ENCODE measurements at regions not wholly inside any gene's neighbourhood (a gene's known extent, or its start where the extent isn't known, plus 50 kb on each side); places are given as distances from the start of the nearest gene placed in this dataset.

DNA sequence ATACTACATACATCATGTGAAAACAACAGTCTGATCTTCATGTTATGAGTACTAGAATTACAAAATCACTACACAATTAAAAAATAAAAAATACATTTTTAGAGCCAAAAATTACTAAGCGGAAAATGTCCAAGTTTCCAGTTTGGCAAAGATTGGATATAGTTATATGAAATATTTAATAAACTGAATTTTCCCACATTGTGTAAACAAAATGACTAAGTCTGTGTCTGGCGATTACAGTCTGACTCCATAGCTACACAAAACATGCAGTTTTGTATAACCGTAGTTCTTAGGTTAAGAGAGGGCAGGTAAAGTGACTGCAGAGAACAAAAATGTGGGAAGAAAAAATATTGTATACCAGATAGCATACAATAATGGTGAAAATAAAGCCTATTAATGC, 59.2 kb upstream of the TMEM47 start:
- H3K27me3 ChIP-seq (ENCODE audit: control insufficient read depth, insufficient read depth, low read length, poor library complexity, severe bottlenecking): no peaks in the 10 kb centered on the region
- no peaks in the 10 kb centered on the region for H3K36me3 ChIP-seq (ENCODE audit: control insufficient read depth, insufficient read depth, low read length)
- peaks cover 5% of the 10 kb centered on the region for H3K4me1 Mint-ChIP-seq
- TF ChIP-seq, protein P1, sequence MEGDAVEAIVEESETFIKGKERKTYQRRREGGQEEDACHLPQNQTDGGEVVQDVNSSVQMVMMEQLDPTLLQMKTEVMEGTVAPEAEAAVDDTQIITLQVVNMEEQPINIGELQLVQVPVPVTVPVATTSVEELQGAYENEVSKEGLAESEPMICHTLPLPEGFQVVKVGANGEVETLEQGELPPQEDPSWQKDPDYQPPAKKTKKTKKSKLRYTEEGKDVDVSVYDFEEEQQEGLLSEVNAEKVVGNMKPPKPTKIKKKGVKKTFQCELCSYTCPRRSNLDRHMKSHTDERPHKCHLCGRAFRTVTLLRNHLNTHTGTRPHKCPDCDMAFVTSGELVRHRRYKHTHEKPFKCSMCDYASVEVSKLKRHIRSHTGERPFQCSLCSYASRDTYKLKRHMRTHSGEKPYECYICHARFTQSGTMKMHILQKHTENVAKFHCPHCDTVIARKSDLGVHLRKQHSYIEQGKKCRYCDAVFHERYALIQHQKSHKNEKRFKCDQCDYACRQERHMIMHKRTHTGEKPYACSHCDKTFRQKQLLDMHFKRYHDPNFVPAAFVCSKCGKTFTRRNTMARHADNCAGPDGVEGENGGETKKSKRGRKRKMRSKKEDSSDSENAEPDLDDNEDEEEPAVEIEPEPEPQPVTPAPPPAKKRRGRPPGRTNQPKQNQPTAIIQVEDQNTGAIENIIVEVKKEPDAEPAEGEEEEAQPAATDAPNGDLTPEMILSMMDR (conservative IDR thresholded peaks at IDR 0.05): no peak
- WGBS, 2 experiments (ENCODE audit: insufficient coverage in 1 of 2, insufficient read length in 1 of 2): 100% methylated on average over 1 of the region's 3 CpGs; no CpG with 5 or more reads in 1 of the 2 experiments
- H3K9me3 Mint-ChIP-seq: no peaks in the 10 kb centered on the region
- H3K27me3 Mint-ChIP-seq (ENCODE audit: insufficient read depth): no peaks in the 10 kb centered on the region
- no peak overlapping the region for H3K4me3 Mint-ChIP-seq
- H3K4me1 ChIP-seq (ENCODE audit: control insufficient read depth, insufficient read depth, low read length): no peaks in the 10 kb centered on the region
- H3K27ac ChIP-seq (ENCODE audit: low read depth, low read length): no peak overlapping the region
- no peaks in the 10 kb centered on the region for H3K9me3 ChIP-seq (ENCODE audit: control insufficient read depth, low read length)
- no peaks in the 10 kb centered on the region for H3K36me3 Mint-ChIP-seq (ENCODE audit: low read depth)
- H3K9ac ChIP-seq (ENCODE audit: extremely low read depth, low read length, poor library complexity, severe bottlenecking): no peak overlapping the region
- H3K27ac Mint-ChIP-seq: no peak overlapping the region
- H3K4me3 ChIP-seq (ENCODE audit: low read length): no peak overlapping the region
- DNase-seq: no peak

DNA sequence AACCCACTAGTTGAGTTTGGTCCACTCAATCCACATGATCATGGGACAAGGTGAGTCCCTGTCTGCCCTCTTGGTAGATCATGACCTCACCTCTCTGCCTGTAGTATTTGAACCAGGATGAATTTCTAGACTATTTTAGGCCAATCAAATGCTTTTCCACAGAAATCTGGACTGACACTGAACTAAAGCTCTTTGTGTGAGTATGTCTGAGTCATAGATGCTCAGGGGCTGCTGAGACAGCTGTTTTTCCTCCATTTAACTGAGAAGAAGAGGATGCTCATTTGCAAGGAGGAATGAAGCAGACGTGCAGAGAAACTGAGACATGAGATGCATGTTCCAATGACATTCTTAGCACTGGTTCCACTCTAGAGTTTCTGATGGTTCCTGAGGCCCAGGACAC, 77.3 kb upstream of the TMEM47 start:
- no peak overlapping the region for H3K9ac ChIP-seq (ENCODE audit: extremely low read depth, low read length, poor library complexity, severe bottlenecking)
- Mint-ChIP-seq H3K27ac (no peak overlapping the region), H3K4me1 (no peaks in the 10 kb centered on the region), H3K4me3 (no peak overlapping the region), H3K27me3 (ENCODE audit: insufficient read depth) (no peaks in the 10 kb centered on the region), H3K9me3 (no peaks in the 10 kb centered on the region), H3K36me3 (ENCODE audit: low read depth) (no peaks in the 10 kb centered on the region)
- H3K9me3 ChIP-seq (ENCODE audit: control insufficient read depth, low read length): no peaks in the 10 kb centered on the region
- H3K27ac ChIP-seq (ENCODE audit: low read depth, low read length): no peak overlapping the region
- WGBS, 2 experiments (ENCODE audit: insufficient coverage in 1 of 2, insufficient read length in 1 of 2): 100% methylated on average over 1 of the region's 1 CpG; no CpG with 5 or more reads in 1 of the 2 experiments
- H3K27me3 ChIP-seq (ENCODE audit: control insufficient read depth, insufficient read depth, low read length, poor library complexity, severe bottlenecking): no peaks in the 10 kb centered on the region
- no peak overlapping the region for H3K4me3 ChIP-seq (ENCODE audit: low read length)
- H3K36me3 ChIP-seq (ENCODE audit: control insufficient read depth, insufficient read depth, low read length): no peaks in the 10 kb centered on the region
- H3K4me1 ChIP-seq (ENCODE audit: control insufficient read depth, insufficient read depth, low read length): no peaks in the 10 kb centered on the region
- DNase-seq: no peak
- TF ChIP-seq, protein P1 (conservative IDR thresholded peaks at IDR 0.05): no peak

DNA sequence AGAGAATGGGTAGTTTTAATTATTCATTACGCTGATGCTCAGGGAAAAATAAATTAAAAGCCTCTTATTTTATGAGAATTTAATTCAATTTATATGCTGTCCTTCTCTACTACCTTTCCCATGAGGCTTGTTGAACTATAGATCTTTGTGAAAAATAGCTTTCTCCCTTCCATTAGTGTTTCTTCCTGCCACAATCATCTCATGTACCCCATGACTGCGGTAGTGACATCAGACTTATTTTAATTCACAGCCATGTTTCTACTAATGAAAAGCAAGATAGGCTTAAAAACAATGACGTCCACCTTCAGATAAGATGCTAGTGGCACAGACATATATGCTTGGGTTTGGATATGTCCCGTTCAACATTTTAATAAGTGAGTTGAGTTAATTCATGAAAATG, 87.4 kb upstream of the TMEM47 start:
- no peak overlapping the region for H3K4me3 Mint-ChIP-seq
- no peaks in the 10 kb centered on the region for H3K36me3 Mint-ChIP-seq (ENCODE audit: low read depth)
- TF ChIP-seq, protein P1 (conservative IDR thresholded peaks at IDR 0.05): no peak
- H3K9me3 ChIP-seq (ENCODE audit: control insufficient read depth, low read length): no peaks in the 10 kb centered on the region
- H3K27ac Mint-ChIP-seq: no peak overlapping the region
- no peaks in the 10 kb centered on the region for H3K27me3 Mint-ChIP-seq (ENCODE audit: insufficient read depth)
- H3K4me3 ChIP-seq (ENCODE audit: low read length): no peak overlapping the region
- H3K9me3 Mint-ChIP-seq: no peaks in the 10 kb centered on the region
- H3K4me1 ChIP-seq (ENCODE audit: control insufficient read depth, insufficient read depth, low read length): no peaks in the 10 kb centered on the region
- H3K36me3 ChIP-seq (ENCODE audit: control insufficient read depth, insufficient read depth, low read length): no peaks in the 10 kb centered on the region
- no peak overlapping the region for H3K27ac ChIP-seq (ENCODE audit: low read depth, low read length)
- DNase-seq: no peak
- H3K9ac ChIP-seq (ENCODE audit: extremely low read depth, low read length, poor library complexity, severe bottlenecking): no peak overlapping the region
- no peaks in the 10 kb centered on the region for H3K4me1 Mint-ChIP-seq
- no peaks in the 10 kb centered on the region for H3K27me3 ChIP-seq (ENCODE audit: control insufficient read depth, insufficient read depth, low read length, poor library complexity, severe bottlenecking)
- WGBS, 2 experiments (ENCODE audit: insufficient coverage in 1 of 2, insufficient read length in 1 of 2): 84% methylated on average over 3 of the region's 4 CpGs; no CpG with 5 or more reads in 1 of the 2 experiments
